Effector memory CD4-positive, alpha-beta T cell (primary cell): ENCODE measurements at regions not wholly inside any gene's neighbourhood (a gene's known extent, or its start where the extent isn't known, plus 50 kb on each side); places are given as distances from the start of the nearest gene placed in this dataset.

Source experiments
- DNase-seq, 3 donors: peaks; one replicate each; pipeline ENCODE4 v3.0.0-alpha.2; 2020
- H3K27ac ChIP-seq: 2 replicates; pipeline ENCODE4 v1.7.0; 2013; ENCODE audit warnings: mild to moderate bottlenecking, low read length, moderate library complexity; ENCODE audit not compliant: insufficient read depth, poor library complexity, severe bottlenecking
- H3K27me3 ChIP-seq: replicated peaks from 2 replicates; pipeline ENCODE4 v1.7.0; 2013; ENCODE audit warnings: mild to moderate bottlenecking, low read length; ENCODE audit not compliant: insufficient read depth, control insufficient read depth, poor library complexity, severe bottlenecking
- H3K36me3 ChIP-seq: 2 replicates; pipeline ENCODE4 v1.7.0; 2013; ENCODE audit warnings: mild to moderate bottlenecking, low read length, moderate library complexity; ENCODE audit not compliant: control insufficient read depth, insufficient read depth
- H3K4me1 ChIP-seq: 2 replicates; pipeline ENCODE4 v1.7.0; 2013; ENCODE audit warnings: low read length, mild to moderate bottlenecking; ENCODE audit not compliant: control insufficient read depth, insufficient read depth, poor library complexity, severe bottlenecking
- H3K4me3 ChIP-seq: 2 replicates; pipeline ENCODE4 v1.7.0; 2013; ENCODE audit warnings: low read length, low read depth, mild to moderate bottlenecking; ENCODE audit not compliant: insufficient read depth, poor library complexity, severe bottlenecking
- H3K9me3 ChIP-seq: 2 replicates; pipeline ENCODE4 v1.7.0; 2013; ENCODE audit warnings: mild to moderate bottlenecking, low read length, moderate library complexity; ENCODE audit not compliant: control insufficient read depth

- DNase-seq: no peak
- Histone ChIP-seq H3K9me3 (no peaks in the 10 kb centered on the region), H3K4me1 (no peaks in the 10 kb centered on the region), H3K27me3 (no peaks in the 10 kb centered on the region), H3K27ac (no peak overlapping the region), H3K36me3 (no peaks in the 10 kb centered on the region), H3K4me3 (no peak overlapping the region)
Observed at GRCh38 chr1:238324211-238324864, 433.6 kb upstream of the ZP4 start.

GRCh38 chr1:238323490-238323889 lies 432.8 kb upstream of the ZP4 start:
- no peaks in the 10 kb centered on the region for H3K9me3 ChIP-seq
- H3K27ac ChIP-seq: no peak overlapping the region
- no peaks in the 10 kb centered on the region for H3K27me3 ChIP-seq
- H3K36me3 ChIP-seq: no peaks in the 10 kb centered on the region
- H3K4me1 ChIP-seq: no peaks in the 10 kb centered on the region
- no peak for DNase-seq
- H3K4me3 ChIP-seq: no peak overlapping the region

GRCh38 chr1:238319957-238320356 lies 429.2 kb upstream of the ZP4 start:
- no peak for DNase-seq
- Histone ChIP-seq H3K36me3 (no peaks in the 10 kb centered on the region), H3K27me3 (no peaks in the 10 kb centered on the region), H3K4me3 (no peak overlapping the region), H3K4me1 (no peaks in the 10 kb centered on the region), H3K9me3 (no peaks in the 10 kb centered on the region), H3K27ac (no peak overlapping the region)

GRCh38 chr1:238318294-238319110 lies 427.8 kb upstream of the ZP4 start:
- no peaks in the 10 kb centered on the region for H3K36me3 ChIP-seq
- H3K9me3 ChIP-seq: no peaks in the 10 kb centered on the region
- no peaks in the 10 kb centered on the region for H3K27me3 ChIP-seq
- H3K4me1 ChIP-seq: no peaks in the 10 kb centered on the region
- no peak for DNase-seq
- no peak overlapping the region for H3K27ac ChIP-seq
- no peak overlapping the region for H3K4me3 ChIP-seq

- Histone ChIP-seq H3K27ac (no peak overlapping the region), H3K27me3 (no peaks in the 10 kb centered on the region), H3K4me3 (no peak overlapping the region), H3K9me3 (no peaks in the 10 kb centered on the region), H3K36me3 (no peaks in the 10 kb centered on the region), H3K4me1 (no peaks in the 10 kb centered on the region)
- no peak for DNase-seq
Observed at GRCh38 chr1:238312969-238313368, 422.2 kb upstream of the ZP4 start.

- no peak overlapping the region for H3K27ac ChIP-seq
- H3K36me3 ChIP-seq: no peaks in the 10 kb centered on the region
- no peak overlapping the region for H3K4me3 ChIP-seq
- no peaks in the 10 kb centered on the region for H3K4me1 ChIP-seq
- peaks cover 4% of the 10 kb centered on the region for H3K9me3 ChIP-seq
- DNase-seq: no peak
- no peaks in the 10 kb centered on the region for H3K27me3 ChIP-seq
Observed at GRCh38 chr1:238306411-238306810, 415.7 kb upstream of the ZP4 start.

GRCh38 chr1:238302646-238303045 lies 411.9 kb upstream of the ZP4 start:
- no peak for DNase-seq
- Histone ChIP-seq H3K27ac (no peak overlapping the region), H3K4me3 (no peak overlapping the region), H3K27me3 (no peaks in the 10 kb centered on the region), H3K36me3 (no peaks in the 10 kb centered on the region), H3K4me1 (no peaks in the 10 kb centered on the region), H3K9me3 (peaks cover 4% of the 10 kb centered on the region)

GRCh38 chr1:238296371-238296770 lies 405.6 kb upstream of the ZP4 start:
- H3K9me3 ChIP-seq: no peaks in the 10 kb centered on the region
- no peaks in the 10 kb centered on the region for H3K27me3 ChIP-seq

GRCh38 chr1:238293075-238293474 lies 402.4 kb upstream of the ZP4 start:
- Histone ChIP-seq H3K27ac (no peak overlapping the region), H3K4me3 (no peak overlapping the region), H3K4me1 (no peaks in the 10 kb centered on the region), H3K36me3 (no peaks in the 10 kb centered on the region), H3K27me3 (no peaks in the 10 kb centered on the region), H3K9me3 (no peaks in the 10 kb centered on the region)
- DNase-seq: no peak

More at GRCh38 chr1:238296371-238296770, 405.6 kb upstream of the ZP4 start:
- Histone ChIP-seq H3K4me3 (no peak overlapping the region), H3K4me1 (no peaks in the 10 kb centered on the region), H3K36me3 (no peaks in the 10 kb centered on the region), H3K27ac (no peak overlapping the region)
- no peak for DNase-seq

- Histone ChIP-seq H3K4me3 (no peak overlapping the region), H3K27me3 (no peaks in the 10 kb centered on the region), H3K9me3 (no peaks in the 10 kb centered on the region), H3K4me1 (no peaks in the 10 kb centered on the region), H3K27ac (no peak overlapping the region), H3K36me3 (no peaks in the 10 kb centered on the region)
- DNase-seq: no peak
Observed at GRCh38 chr1:238281418-238281817, 390.7 kb upstream of the ZP4 start.
